GM06990 (cell line): ENCODE measurements at regions not wholly inside any gene's neighbourhood (a gene's known extent, or its start where the extent isn't known, plus 50 kb on each side); places are given as distances from the start of the nearest gene placed in this dataset.
"Not testable (repeated sequence)": the region's sequence is repeated elsewhere in the genome, so short reads cannot be mapped to it uniquely, and the experiment has no call there.

Source experiments
- DNase-seq: peaks from one replicate; pipeline ENCODE4 v3.0.0-alpha.2; 2011; ENCODE audit not compliant: insufficient read length; ENCODE audit errors: extremely low read depth
- H3K27me3 ChIP-seq: replicated peaks from 2 replicates; pipeline ENCODE4 v1.6.0; 2011; ENCODE audit warnings: low read length; ENCODE audit not compliant: control insufficient read depth, insufficient read depth
- H3K36me3 ChIP-seq: 2 replicates; pipeline ENCODE4 v1.5.1; 2011; ENCODE audit warnings: low read length; ENCODE audit not compliant: control insufficient read depth, insufficient read depth
- H3K4me3 ChIP-seq: replicated peaks from 2 replicates; pipeline ENCODE4 v1.5.1; 2011; ENCODE audit warnings: low read depth, mild to moderate bottlenecking, control low read depth, low read length
- TF ChIP-seq, protein P1 (sequence below): IDR thresholded peaks from 2 replicates; pipeline ENCODE4 v1.5.1; 2011; ENCODE audit warnings: low read length, control low read depth, mild to moderate bottlenecking, inconsistent platforms; ENCODE audit not compliant: insufficient read depth, poor library complexity, severe bottlenecking

DNA sequence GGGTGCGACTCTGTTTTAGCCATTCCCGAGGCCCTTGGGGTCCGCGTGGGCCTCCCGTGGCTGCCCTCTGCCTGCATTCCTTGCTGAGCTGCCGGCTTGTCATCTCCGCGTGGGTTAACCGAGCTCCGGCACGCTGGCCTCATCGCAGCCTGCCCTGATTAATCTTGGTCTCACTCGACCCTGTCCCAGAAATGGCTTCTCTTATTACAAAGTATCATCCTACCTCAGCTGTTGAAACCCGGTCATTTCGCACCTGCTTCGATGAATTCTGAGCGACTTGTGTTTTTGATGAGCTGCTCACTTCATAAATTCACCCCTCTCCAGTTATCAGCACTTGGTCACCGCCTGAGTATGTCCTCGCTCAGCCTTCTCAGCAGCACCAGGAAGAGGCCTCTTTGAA lies 123.5 kb upstream of the EGFLAM start:
- Histone ChIP-seq H3K4me3 (no peak overlapping the region), H3K36me3 (no peaks in the 10 kb centered on the region), H3K27me3 (peaks cover 2% of the 10 kb centered on the region; the same call in 1 of the 2 replicates)
- no peak for DNase-seq
- TF ChIP-seq, protein P1, sequence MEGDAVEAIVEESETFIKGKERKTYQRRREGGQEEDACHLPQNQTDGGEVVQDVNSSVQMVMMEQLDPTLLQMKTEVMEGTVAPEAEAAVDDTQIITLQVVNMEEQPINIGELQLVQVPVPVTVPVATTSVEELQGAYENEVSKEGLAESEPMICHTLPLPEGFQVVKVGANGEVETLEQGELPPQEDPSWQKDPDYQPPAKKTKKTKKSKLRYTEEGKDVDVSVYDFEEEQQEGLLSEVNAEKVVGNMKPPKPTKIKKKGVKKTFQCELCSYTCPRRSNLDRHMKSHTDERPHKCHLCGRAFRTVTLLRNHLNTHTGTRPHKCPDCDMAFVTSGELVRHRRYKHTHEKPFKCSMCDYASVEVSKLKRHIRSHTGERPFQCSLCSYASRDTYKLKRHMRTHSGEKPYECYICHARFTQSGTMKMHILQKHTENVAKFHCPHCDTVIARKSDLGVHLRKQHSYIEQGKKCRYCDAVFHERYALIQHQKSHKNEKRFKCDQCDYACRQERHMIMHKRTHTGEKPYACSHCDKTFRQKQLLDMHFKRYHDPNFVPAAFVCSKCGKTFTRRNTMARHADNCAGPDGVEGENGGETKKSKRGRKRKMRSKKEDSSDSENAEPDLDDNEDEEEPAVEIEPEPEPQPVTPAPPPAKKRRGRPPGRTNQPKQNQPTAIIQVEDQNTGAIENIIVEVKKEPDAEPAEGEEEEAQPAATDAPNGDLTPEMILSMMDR = no peak

DNA sequence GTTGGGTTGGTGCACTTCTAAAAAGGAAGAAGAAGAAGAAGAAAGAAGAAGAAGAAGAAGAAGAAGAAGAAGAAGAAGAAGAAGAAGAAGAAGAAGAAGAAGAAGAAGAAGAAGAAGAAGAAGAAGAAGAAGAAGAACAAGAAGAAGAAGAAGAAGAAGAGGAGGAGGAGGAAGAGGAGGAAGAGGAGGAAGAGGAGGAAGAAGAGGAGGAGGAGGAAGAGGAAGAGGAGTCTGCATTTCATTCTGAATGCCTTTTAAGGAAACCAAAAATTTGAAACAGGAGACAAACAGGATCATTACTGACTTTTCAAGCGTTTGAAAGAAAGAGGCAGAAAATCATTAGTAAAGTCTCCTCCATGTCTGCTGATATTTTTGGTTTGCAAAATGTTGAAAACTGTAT lies 124.1 kb upstream of the EGFLAM start:
- H3K4me3 ChIP-seq, H3K36me3 ChIP-seq, DNase-seq, H3K27me3 ChIP-seq: not testable (repeated sequence)

DNA sequence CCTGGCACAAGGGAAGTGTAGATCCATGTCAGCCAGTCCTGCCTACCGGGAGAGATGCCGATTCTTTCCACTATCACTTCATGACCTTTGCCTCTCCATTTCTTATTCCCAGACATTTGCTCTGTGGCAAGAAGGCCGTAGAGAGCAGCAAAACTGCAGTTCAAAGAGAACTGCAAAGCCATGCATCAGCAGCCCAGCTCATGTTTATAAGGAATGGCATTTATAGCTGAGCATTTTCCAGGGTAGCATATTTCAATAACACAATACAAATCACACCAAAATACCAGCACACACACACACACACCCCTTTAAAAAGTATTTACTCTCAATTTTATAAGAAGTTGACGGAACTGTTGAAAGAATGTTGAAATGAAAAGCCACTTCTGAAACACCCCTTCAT lies 126.7 kb upstream of the EGFLAM start:
- TF ChIP-seq, protein P1 = no peak
- Histone ChIP-seq H3K27me3 (peaks cover 2% of the 10 kb centered on the region; the same call in 1 of the 2 replicates), H3K4me3 (no peak overlapping the region), H3K36me3 (no peaks in the 10 kb centered on the region)
- DNase-seq = no peak

DNA sequence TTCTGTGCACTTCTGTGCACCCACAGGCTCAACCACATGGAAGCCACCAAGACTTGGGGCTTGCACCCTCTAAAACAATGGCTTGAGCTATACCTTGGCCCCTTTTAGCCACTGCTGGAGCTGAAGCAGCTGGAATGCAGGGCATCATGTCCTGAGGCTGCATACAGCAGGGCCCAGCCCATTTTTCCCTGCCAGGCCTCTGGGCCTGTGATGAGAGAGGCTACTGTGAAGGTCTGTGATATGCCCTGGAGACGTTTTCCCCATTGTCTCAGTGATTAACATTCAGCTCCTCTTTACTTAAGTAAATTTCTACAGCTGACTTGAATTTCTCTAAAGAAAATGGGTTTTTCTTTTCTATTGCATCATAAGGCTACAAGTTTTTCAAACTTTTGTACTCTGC lies 134.0 kb upstream of the EGFLAM start:
- Histone ChIP-seq H3K4me3 (no peak overlapping the region), H3K27me3 (no peaks in the 10 kb centered on the region; the same call in 1 of the 2 replicates), H3K36me3 (no peaks in the 10 kb centered on the region)
- no peak for DNase-seq
- TF ChIP-seq, protein P1 = no peak

DNA sequence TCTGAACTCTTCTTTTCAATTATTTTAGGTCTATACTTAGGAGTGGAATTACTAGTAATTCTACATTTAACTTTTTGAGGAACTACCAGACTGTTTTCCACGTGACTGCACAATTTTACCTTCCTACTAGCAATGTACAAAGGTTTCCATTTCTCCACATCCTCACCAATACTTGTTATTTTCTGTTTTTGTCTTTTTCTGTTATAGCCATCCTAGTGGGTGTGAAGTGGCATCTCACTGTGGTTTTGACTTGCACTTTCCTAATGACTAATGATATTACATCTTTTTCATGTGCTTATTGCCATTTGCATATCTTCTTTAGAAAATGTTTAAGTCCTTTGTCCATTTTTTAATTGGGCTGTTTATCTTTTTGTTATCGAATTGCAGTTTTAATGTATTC lies 136.9 kb upstream of the EGFLAM start:
- DNase-seq = peak; percentile 12
- H3K36me3 ChIP-seq = no peaks in the 10 kb centered on the region
- TF ChIP-seq, protein P1 = no peak
- no peak overlapping the region for H3K4me3 ChIP-seq
- H3K27me3 ChIP-seq = no peaks in the 10 kb centered on the region; the same call in 1 of the 2 replicates

DNA sequence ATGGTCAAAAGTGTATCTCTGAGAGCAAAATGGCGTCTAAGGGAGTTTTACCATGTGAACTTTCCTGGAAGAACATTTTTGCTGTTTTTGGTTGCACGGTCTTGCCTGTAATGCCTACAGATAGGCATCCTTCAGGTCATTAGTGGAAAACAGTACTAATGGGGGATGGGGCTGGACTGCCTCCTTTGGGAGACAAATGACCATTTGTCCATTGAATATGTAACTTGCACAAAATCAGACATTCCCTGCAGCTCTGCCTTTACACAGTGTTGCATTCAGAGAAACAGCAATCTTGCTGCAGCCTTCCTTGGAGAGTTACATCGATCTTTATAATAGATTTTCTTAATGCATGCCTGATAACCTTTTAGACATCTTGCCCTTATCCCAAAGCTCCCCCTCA lies 138.5 kb upstream of the EGFLAM start:
- no peak for DNase-seq
- H3K36me3 ChIP-seq = no peaks in the 10 kb centered on the region

More for the DNA sequence above, 138.5 kb upstream of the EGFLAM start:
- Histone ChIP-seq H3K27me3 (no peaks in the 10 kb centered on the region), H3K4me3 (no peak overlapping the region)
- TF ChIP-seq, protein P1 = no peak
